ENCODE measurements at regions not wholly inside any gene's neighbourhood (a gene's known extent, or its start where the extent isn't known, plus 50 kb on each side); places are given as distances from the start of the nearest gene placed in this dataset.

DNA sequence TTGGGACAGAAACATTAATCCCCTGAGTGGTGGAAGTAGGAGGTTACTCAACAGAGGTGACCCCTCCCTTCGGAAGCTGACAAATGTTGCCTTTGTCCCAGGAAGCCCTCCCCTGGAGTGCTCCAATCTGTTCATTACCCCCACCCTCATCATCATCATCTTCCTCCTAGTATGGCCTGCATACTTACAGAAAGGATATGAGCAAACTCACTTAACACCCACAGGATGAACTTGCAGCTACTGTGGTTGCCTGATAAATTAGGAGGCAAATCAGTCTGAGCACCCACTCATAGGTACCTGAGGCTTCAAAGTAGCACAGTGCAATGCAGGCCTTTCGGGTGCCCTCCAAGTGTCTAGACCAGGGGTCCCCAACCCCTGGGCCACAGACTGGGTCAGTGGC, 236.7 kb upstream of the GATB start:
- SMC1A ChIA-PET (ENCODE audit: uncharacterized antibody, unreplicated experiment) = no interaction called here

More for the DNA sequence above, 236.7 kb upstream of the GATB start:
- FAIRE-seq (no peak), DNase-seq (ENCODE audit: low read depth, low spot score) (no peak), ATAC-seq (no peak)
- BruUV-seq (replicated peaks) = no TSS peak
- H3K36me3 ChIP-seq (ENCODE audit: control insufficient read depth in 2 of 2, insufficient read depth in 2 of 2, low read length in 1 of 2) = no peaks in the 10 kb centered on the region
- no peaks in the 10 kb centered on the region; the same call in 2 of the 3 replicates for H3K9me3 ChIP-seq (replicated peaks; ENCODE audit: control insufficient read depth, insufficient read depth, low read length)
- H3K4me2 ChIP-seq (ENCODE audit: control insufficient read depth, insufficient read depth) = no peak overlapping the region
- no peak overlapping the region for H3K4me3 ChIP-seq
- TF ChIP-seq STAT3 (IDR thresholded peaks at IDR 0.05; ENCODE audit: low read depth, low read length) (no peak), JUND (IDR thresholded peaks at IDR 0.05; ENCODE audit: low read depth, low read length) (no peak), RFX5 (IDR thresholded peaks at IDR 0.05; ENCODE audit: low read depth, low read length) (no peak), YBX1 (IDR thresholded peaks at IDR 0.05) (no peak), RAD21 (IDR thresholded peaks at IDR 0.05; ENCODE audit: insufficient read depth, low read depth, low read length) (no peak), ASH2L (IDR thresholded peaks at IDR 0.05; ENCODE audit: borderline replicate concordance, low read depth) (no peak), EGR1 (IDR thresholded peaks at IDR 0.05; ENCODE audit: borderline replicate concordance in 1 of 2, low read depth in 2 of 2, low read length in 2 of 2) (no peak), KDM1A (IDR thresholded peaks at IDR 0.05; ENCODE audit: borderline replicate concordance) (no peak), TBL1XR1 (IDR thresholded peaks at IDR 0.05; ENCODE audit: low read depth, low read length) (no peak)
- TF ChIP-seq, protein P1, sequence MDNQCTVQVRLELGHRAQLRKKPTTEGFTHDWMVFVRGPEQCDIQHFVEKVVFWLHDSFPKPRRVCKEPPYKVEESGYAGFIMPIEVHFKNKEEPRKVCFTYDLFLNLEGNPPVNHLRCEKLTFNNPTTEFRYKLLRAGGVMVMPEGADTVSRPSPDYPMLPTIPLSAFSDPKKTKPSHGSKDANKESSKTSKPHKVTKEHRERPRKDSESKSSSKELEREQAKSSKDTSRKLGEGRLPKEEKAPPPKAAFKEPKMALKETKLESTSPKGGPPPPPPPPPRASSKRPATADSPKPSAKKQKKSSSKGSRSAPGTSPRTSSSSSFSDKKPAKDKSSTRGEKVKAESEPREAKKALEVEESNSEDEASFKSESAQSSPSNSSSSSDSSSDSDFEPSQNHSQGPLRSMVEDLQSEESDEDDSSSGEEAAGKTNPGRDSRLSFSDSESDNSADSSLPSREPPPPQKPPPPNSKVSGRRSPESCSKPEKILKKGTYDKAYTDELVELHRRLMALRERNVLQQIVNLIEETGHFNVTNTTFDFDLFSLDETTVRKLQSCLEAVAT (IDR thresholded peaks at IDR 0.05) = no peak
- TF ChIP-seq, protein P2, sequence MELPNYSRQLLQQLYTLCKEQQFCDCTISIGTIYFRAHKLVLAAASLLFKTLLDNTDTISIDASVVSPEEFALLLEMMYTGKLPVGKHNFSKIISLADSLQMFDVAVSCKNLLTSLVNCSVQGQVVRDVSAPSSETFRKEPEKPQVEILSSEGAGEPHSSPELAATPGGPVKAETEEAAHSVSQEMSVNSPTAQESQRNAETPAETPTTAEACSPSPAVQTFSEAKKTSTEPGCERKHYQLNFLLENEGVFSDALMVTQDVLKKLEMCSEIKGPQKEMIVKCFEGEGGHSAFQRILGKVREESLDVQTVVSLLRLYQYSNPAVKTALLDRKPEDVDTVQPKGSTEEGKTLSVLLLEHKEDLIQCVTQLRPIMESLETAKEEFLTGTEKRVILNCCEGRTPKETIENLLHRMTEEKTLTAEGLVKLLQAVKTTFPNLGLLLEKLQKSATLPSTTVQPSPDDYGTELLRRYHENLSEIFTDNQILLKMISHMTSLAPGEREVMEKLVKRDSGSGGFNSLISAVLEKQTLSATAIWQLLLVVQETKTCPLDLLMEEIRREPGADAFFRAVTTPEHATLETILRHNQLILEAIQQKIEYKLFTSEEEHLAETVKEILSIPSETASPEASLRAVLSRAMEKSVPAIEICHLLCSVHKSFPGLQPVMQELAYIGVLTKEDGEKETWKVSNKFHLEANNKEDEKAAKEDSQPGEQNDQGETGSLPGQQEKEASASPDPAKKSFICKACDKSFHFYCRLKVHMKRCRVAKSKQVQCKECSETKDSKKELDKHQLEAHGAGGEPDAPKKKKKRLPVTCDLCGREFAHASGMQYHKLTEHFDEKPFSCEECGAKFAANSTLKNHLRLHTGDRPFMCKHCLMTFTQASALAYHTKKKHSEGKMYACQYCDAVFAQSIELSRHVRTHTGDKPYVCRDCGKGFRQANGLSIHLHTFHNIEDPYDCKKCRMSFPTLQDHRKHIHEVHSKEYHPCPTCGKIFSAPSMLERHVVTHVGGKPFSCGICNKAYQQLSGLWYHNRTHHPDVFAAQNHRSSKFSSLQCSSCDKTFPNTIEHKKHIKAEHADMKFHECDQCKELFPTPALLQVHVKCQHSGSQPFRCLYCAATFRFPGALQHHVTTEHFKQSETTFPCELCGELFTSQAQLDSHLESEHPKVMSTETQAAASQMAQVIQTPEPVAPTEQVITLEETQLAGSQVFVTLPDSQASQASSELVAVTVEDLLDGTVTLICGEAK (IDR thresholded peaks at IDR 0.05; ENCODE audit: borderline replicate concordance) = no peak
- TF ChIP-seq, protein P3, sequence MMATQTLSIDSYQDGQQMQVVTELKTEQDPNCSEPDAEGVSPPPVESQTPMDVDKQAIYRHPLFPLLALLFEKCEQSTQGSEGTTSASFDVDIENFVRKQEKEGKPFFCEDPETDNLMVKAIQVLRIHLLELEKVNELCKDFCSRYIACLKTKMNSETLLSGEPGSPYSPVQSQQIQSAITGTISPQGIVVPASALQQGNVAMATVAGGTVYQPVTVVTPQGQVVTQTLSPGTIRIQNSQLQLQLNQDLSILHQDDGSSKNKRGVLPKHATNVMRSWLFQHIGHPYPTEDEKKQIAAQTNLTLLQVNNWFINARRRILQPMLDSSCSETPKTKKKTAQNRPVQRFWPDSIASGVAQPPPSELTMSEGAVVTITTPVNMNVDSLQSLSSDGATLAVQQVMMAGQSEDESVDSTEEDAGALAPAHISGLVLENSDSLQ (IDR thresholded peaks at IDR 0.05) = no peak
- TF ChIP-seq, protein P4, sequence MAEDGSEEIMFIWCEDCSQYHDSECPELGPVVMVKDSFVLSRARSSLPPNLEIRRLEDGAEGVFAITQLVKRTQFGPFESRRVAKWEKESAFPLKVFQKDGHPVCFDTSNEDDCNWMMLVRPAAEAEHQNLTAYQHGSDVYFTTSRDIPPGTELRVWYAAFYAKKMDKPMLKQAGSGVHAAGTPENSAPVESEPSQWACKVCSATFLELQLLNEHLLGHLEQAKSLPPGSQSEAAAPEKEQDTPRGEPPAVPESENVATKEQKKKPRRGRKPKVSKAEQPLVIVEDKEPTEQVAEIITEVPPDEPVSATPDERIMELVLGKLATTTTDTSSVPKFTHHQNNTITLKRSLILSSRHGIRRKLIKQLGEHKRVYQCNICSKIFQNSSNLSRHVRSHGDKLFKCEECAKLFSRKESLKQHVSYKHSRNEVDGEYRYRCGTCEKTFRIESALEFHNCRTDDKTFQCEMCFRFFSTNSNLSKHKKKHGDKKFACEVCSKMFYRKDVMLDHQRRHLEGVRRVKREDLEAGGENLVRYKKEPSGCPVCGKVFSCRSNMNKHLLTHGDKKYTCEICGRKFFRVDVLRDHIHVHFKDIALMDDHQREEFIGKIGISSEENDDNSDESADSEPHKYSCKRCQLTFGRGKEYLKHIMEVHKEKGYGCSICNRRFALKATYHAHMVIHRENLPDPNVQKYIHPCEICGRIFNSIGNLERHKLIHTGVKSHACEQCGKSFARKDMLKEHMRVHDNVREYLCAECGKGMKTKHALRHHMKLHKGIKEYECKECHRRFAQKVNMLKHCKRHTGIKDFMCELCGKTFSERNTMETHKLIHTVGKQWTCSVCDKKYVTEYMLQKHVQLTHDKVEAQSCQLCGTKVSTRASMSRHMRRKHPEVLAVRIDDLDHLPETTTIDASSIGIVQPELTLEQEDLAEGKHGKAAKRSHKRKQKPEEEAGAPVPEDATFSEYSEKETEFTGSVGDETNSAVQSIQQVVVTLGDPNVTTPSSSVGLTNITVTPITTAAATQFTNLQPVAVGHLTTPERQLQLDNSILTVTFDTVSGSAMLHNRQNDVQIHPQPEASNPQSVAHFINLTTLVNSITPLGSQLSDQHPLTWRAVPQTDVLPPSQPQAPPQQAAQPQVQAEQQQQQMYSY (CRISPR knock-in tag; IDR thresholded peaks at IDR 0.05) = no peak
- RAD21 ChIA-PET (ENCODE audit: unreplicated experiment) = no interaction called here
- CTCF ChIA-PET = no interaction called here
- H2AFZ ChIP-seq (ENCODE audit: control insufficient read depth, low read depth, low read length) = no peak overlapping the region
- in situ Hi-C loops (cut with MboI) = no loop called here
- WGBS (ENCODE audit: insufficient coverage, insufficient replicate concordance, low lambda C conversion rate, missing lambda C conversion rate) = 69% methylated on average over 2 of the region's 2 CpGs
- H3K27me3 ChIP-seq (replicated peaks in 1 of 2; ENCODE audit: control insufficient read depth in 2 of 2, insufficient read depth in 2 of 2, low read length in 1 of 2) = no peaks in the 10 kb centered on the region
- H3K79me2 ChIP-seq (ENCODE audit: control insufficient read depth, insufficient read depth, low read length) = no peaks in the 10 kb centered on the region
- intact Hi-C loops (cut with micrococcal nuclease; ENCODE audit: unreplicated experiment) = no loop called here
- no peak overlapping the region for H3K27ac ChIP-seq (ENCODE audit: control insufficient read depth, insufficient read depth)
- no peak overlapping the region for H3K9ac ChIP-seq (ENCODE audit: control insufficient read depth, insufficient read depth, low read length)
- no peaks in the 10 kb centered on the region for H3K4me1 ChIP-seq (ENCODE audit: control insufficient read depth, insufficient read depth, low read length)
- POLR2A ChIA-PET = no interaction called here
- no peaks in the 10 kb centered on the region for H4K20me1 ChIP-seq (ENCODE audit: control insufficient read depth, insufficient read depth)

Data from GM12878 (cell line).